Progenitor cell of endocrine pancreas (in vitro differentiated cells): ENCODE measurements at regions not wholly inside any gene's neighbourhood (a gene's known extent, or its start where the extent isn't known, plus 50 kb on each side); places are given as distances from the start of the nearest gene placed in this dataset.

Source experiments
- DNase-seq: peaks from one replicate; pipeline ENCODE4 v3.0.0; 2021; ENCODE audit warnings: low spot score; ENCODE audit not compliant: unreplicated experiment
- H3K27ac Mint-ChIP-seq: 2 replicates; pipeline ENCODE4 v1.8.0; 2021; ENCODE audit warnings: mild to moderate bottlenecking, moderate library complexity, mixed read lengths
- H3K27me3 Mint-ChIP-seq: 2 replicates; pipeline ENCODE4 v1.8.0; 2021; ENCODE audit warnings: mixed read lengths
- H3K36me3 Mint-ChIP-seq: 2 replicates; pipeline ENCODE4 v1.8.0; 2022; ENCODE audit warnings: mixed read lengths; ENCODE audit not compliant: insufficient read depth
- H3K4me1 Mint-ChIP-seq: 2 replicates; pipeline ENCODE4 v1.8.0; 2021; ENCODE audit warnings: low read depth, mixed read lengths
- H3K4me3 Mint-ChIP-seq: 2 replicates; pipeline ENCODE4 v1.8.0; 2021; ENCODE audit warnings: low read depth, mild to moderate bottlenecking, moderate library complexity, mixed read lengths
- H3K9me3 Mint-ChIP-seq: 2 replicates; pipeline ENCODE4 v1.8.0; 2021; ENCODE audit warnings: low read depth, mixed read lengths
- TF ChIP-seq, protein P1 (sequence below): fragments of 200-600 bp; sonication (generic); IDR thresholded peaks from one replicate; pipeline ENCODE4 v1.5.0; 2021; ENCODE audit warnings: antibody characterized with exemption, mild to moderate bottlenecking; ENCODE audit not compliant: unreplicated experiment

GRCh38 chr19:23507446-23507845 lies 112.2 kb upstream of the ZNF91 start:
- DNase-seq = no peak
- H3K27ac Mint-ChIP-seq = no peak overlapping the region
- H3K4me3 Mint-ChIP-seq = no peak overlapping the region
- peaks cover 7% of the 10 kb centered on the region for H3K9me3 Mint-ChIP-seq
- TF ChIP-seq, protein P1, sequence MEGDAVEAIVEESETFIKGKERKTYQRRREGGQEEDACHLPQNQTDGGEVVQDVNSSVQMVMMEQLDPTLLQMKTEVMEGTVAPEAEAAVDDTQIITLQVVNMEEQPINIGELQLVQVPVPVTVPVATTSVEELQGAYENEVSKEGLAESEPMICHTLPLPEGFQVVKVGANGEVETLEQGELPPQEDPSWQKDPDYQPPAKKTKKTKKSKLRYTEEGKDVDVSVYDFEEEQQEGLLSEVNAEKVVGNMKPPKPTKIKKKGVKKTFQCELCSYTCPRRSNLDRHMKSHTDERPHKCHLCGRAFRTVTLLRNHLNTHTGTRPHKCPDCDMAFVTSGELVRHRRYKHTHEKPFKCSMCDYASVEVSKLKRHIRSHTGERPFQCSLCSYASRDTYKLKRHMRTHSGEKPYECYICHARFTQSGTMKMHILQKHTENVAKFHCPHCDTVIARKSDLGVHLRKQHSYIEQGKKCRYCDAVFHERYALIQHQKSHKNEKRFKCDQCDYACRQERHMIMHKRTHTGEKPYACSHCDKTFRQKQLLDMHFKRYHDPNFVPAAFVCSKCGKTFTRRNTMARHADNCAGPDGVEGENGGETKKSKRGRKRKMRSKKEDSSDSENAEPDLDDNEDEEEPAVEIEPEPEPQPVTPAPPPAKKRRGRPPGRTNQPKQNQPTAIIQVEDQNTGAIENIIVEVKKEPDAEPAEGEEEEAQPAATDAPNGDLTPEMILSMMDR = no peak
- no peaks in the 10 kb centered on the region for H3K4me1 Mint-ChIP-seq
- H3K27me3 Mint-ChIP-seq = no peaks in the 10 kb centered on the region
- H3K36me3 Mint-ChIP-seq = no peaks in the 10 kb centered on the region

GRCh38 chr19:23505738-23506137 lies 110.5 kb upstream of the ZNF91 start:
- DNase-seq = no peak
- H3K36me3 Mint-ChIP-seq = no peaks in the 10 kb centered on the region
- H3K9me3 Mint-ChIP-seq = peaks cover 4% of the 10 kb centered on the region
- no peaks in the 10 kb centered on the region for H3K27me3 Mint-ChIP-seq
- TF ChIP-seq, protein P1 = no peak
- H3K27ac Mint-ChIP-seq = no peak overlapping the region
- H3K4me1 Mint-ChIP-seq = no peaks in the 10 kb centered on the region
- H3K4me3 Mint-ChIP-seq = no peak overlapping the region

GRCh38 chr19:23482829-23483228 lies 87.6 kb upstream of the ZNF91 start:
- Mint-ChIP-seq H3K27me3 (no peaks in the 10 kb centered on the region), H3K4me1 (no peaks in the 10 kb centered on the region), H3K9me3 (peaks cover 47% of the 10 kb centered on the region), H3K27ac (no peak overlapping the region), H3K4me3 (no peak overlapping the region), H3K36me3 (no peaks in the 10 kb centered on the region)
- TF ChIP-seq, protein P1 = no peak
- DNase-seq = no peak

DNA sequence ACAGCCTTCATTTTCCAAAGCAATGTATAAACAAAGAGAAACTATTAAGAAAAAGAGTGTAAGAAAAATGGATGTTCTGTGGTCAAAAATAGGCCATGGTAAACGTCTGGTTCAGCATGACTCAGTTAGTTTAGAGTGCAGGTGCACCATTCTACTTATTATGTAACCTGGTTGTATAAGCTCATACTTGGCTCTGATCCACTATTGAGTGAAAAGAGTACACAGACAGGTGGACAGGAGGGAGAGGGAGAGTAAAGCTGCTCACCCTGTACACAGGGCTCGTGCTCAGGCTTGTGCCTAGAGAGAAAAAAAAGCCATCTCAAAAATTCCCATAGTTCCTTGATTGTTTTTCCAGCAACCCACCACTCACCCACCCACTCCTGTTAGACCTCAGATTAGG lies 85.8 kb upstream of the ZNF91 start:
- no peaks in the 10 kb centered on the region for H3K27me3 Mint-ChIP-seq
- no peaks in the 10 kb centered on the region for H3K4me1 Mint-ChIP-seq
- no peak overlapping the region for H3K27ac Mint-ChIP-seq
- H3K36me3 Mint-ChIP-seq = no peaks in the 10 kb centered on the region
- TF ChIP-seq, protein P1 = no peak
- no peak overlapping the region for H3K4me3 Mint-ChIP-seq
- peaks cover 43% of the 10 kb centered on the region for H3K9me3 Mint-ChIP-seq
- DNase-seq = no peak

- no peak for DNase-seq
- H3K36me3 Mint-ChIP-seq = peaks cover 2% of the 10 kb centered on the region
- H3K27ac Mint-ChIP-seq = no peak overlapping the region
- peaks cover 10% of the 10 kb centered on the region for H3K27me3 Mint-ChIP-seq
- H3K4me1 Mint-ChIP-seq = peaks cover 1% of the 10 kb centered on the region
- TF ChIP-seq, protein P1 = no peak
- H3K9me3 Mint-ChIP-seq = peaks cover 30% of the 10 kb centered on the region
- H3K4me3 Mint-ChIP-seq = no peak overlapping the region
Measured at GRCh38 chr19:23475477-23475876, 80.2 kb upstream of the ZNF91 start.

GRCh38 chr19:23474761-23475160 lies 79.5 kb upstream of the ZNF91 start:
- Mint-ChIP-seq H3K27ac (no peak overlapping the region), H3K4me1 (peaks cover 1% of the 10 kb centered on the region), H3K36me3 (peaks cover 2% of the 10 kb centered on the region), H3K4me3 (no peak overlapping the region), H3K9me3 (peaks cover 33% of the 10 kb centered on the region), H3K27me3 (peaks cover 17% of the 10 kb centered on the region)
- DNase-seq = no peak
- TF ChIP-seq, protein P1 = no peak
